ENCODE measurements at regions not wholly inside any gene's neighbourhood (a gene's known extent, or its start where the extent isn't known, plus 50 kb on each side); places are given as distances from the start of the nearest gene placed in this dataset.

- Histone ChIP-seq H3K27me3 (replicated peaks; ENCODE audit: control insufficient read depth, insufficient read depth, low read length) (no peaks in the 10 kb centered on the region), H3K4me1 (no peaks in the 10 kb centered on the region), H3K9me3 (no peaks in the 10 kb centered on the region), H3K36me3 (ENCODE audit: control insufficient read depth, insufficient read depth, low read length) (no peaks in the 10 kb centered on the region), H3K4me3 (ENCODE audit: low read depth, low read length) (no peak overlapping the region)
- Mint-ChIP-seq H3K4me1 (ENCODE audit: low read depth, unreplicated experiment) (no peaks in the 10 kb centered on the region), H3K9me3 (ENCODE audit: unreplicated experiment) (no peaks in the 10 kb centered on the region), H3K27ac (ENCODE audit: unreplicated experiment) (no peak overlapping the region), H3K36me3 (ENCODE audit: insufficient read depth, unreplicated experiment) (no peaks in the 10 kb centered on the region), H3K27me3 (ENCODE audit: insufficient read depth, unreplicated experiment) (no peaks in the 10 kb centered on the region), H3K4me3 (ENCODE audit: unreplicated experiment) (no peak overlapping the region)
- ChIA-PET POLR2A (no interaction called here), CTCF (interaction anchor here (0.7 kb wide), 1 partner anchor 208 kb away, joined by 4 read pairs; no protein-coding TSS in a partner anchor)
- no peak for DNase-seq
- intact Hi-C loops (cut with micrococcal nuclease; ENCODE audit: unreplicated experiment): loop anchor here (10.0 kb wide), 1 partner anchor 125 kb away; no protein-coding TSS in a partner anchor
- no peak for TF ChIP-seq CTCF (IDR thresholded peaks at IDR 0.05; ENCODE audit: insufficient read depth in 1 of 2, low read depth in 1 of 2, low read length in 1 of 2, severe bottlenecking in 1 of 2, unreplicated experiment in 1 of 2)
- no TSS peak for BruUV-seq (replicated peaks)
Measured at GRCh38 chr13:39809466-39809865, 154.0 kb downstream of the COG6 start.

GRCh38 chr13:39810091-39810877 lies 154.8 kb downstream of the COG6 start:
- H3K27ac Mint-ChIP-seq (ENCODE audit: unreplicated experiment): no peak overlapping the region
- H3K36me3 Mint-ChIP-seq (ENCODE audit: insufficient read depth, unreplicated experiment): no peaks in the 10 kb centered on the region
- intact Hi-C loops (cut with micrococcal nuclease; ENCODE audit: unreplicated experiment): no loop called here
- H3K9me3 ChIP-seq: no peaks in the 10 kb centered on the region
- CTCF ChIA-PET: no interaction called here
- no peaks in the 10 kb centered on the region for H3K36me3 ChIP-seq (ENCODE audit: control insufficient read depth, insufficient read depth, low read length)
- no peak for TF ChIP-seq CTCF (IDR thresholded peaks at IDR 0.05; ENCODE audit: insufficient read depth in 1 of 2, low read depth in 1 of 2, low read length in 1 of 2, severe bottlenecking in 1 of 2, unreplicated experiment in 1 of 2)
- H3K9me3 Mint-ChIP-seq (ENCODE audit: unreplicated experiment): no peaks in the 10 kb centered on the region
- H3K4me3 ChIP-seq (ENCODE audit: low read depth, low read length): no peak overlapping the region
- no TSS peak for BruUV-seq (replicated peaks)
- no peaks in the 10 kb centered on the region for H3K4me1 Mint-ChIP-seq (ENCODE audit: low read depth, unreplicated experiment)
- POLR2A ChIA-PET: no interaction called here
- no peak overlapping the region for H3K4me3 Mint-ChIP-seq (ENCODE audit: unreplicated experiment)
- H3K4me1 ChIP-seq: no peaks in the 10 kb centered on the region
- no peaks in the 10 kb centered on the region for H3K27me3 Mint-ChIP-seq (ENCODE audit: insufficient read depth, unreplicated experiment)
- no peaks in the 10 kb centered on the region for H3K27me3 ChIP-seq (replicated peaks; ENCODE audit: control insufficient read depth, insufficient read depth, low read length)
- peak in 1 of 2 experiments; percentile 5 for DNase-seq

GRCh38 chr13:39811051-39811450 lies 155.6 kb downstream of the COG6 start:
- BruUV-seq (replicated peaks): no TSS peak
- no peak for TF ChIP-seq CTCF (IDR thresholded peaks at IDR 0.05; ENCODE audit: insufficient read depth in 1 of 2, low read depth in 1 of 2, low read length in 1 of 2, severe bottlenecking in 1 of 2, unreplicated experiment in 1 of 2)
- H3K27me3 Mint-ChIP-seq (ENCODE audit: insufficient read depth, unreplicated experiment): no peaks in the 10 kb centered on the region
- H3K4me3 Mint-ChIP-seq (ENCODE audit: unreplicated experiment): no peak overlapping the region
- H3K36me3 Mint-ChIP-seq (ENCODE audit: insufficient read depth, unreplicated experiment): no peaks in the 10 kb centered on the region
- CTCF ChIA-PET: no interaction called here
- H3K9me3 Mint-ChIP-seq (ENCODE audit: unreplicated experiment): no peaks in the 10 kb centered on the region
- POLR2A ChIA-PET: no interaction called here
- Histone ChIP-seq H3K9me3 (no peaks in the 10 kb centered on the region), H3K27me3 (replicated peaks; ENCODE audit: control insufficient read depth, insufficient read depth, low read length) (no peaks in the 10 kb centered on the region), H3K4me1 (no peaks in the 10 kb centered on the region), H3K4me3 (ENCODE audit: low read depth, low read length) (no peak overlapping the region), H3K36me3 (ENCODE audit: control insufficient read depth, insufficient read depth, low read length) (no peaks in the 10 kb centered on the region)
- intact Hi-C loops (cut with micrococcal nuclease; ENCODE audit: unreplicated experiment): no loop called here
- no peak overlapping the region for H3K27ac Mint-ChIP-seq (ENCODE audit: unreplicated experiment)
- H3K4me1 Mint-ChIP-seq (ENCODE audit: low read depth, unreplicated experiment): no peaks in the 10 kb centered on the region
- no peak for DNase-seq

All from Caco-2 (cell line).